ENCODE measurements at regions not wholly inside any gene's neighbourhood (a gene's known extent, or its start where the extent isn't known, plus 50 kb on each side); places are given as distances from the start of the nearest gene placed in this dataset.

GRCh38 chr22:22123960-22124278 is 120.7 kb upstream of the VPREB1 start:
- no peak for DNase-seq (ENCODE audit: extremely low spot score, unreplicated experiment)
- Mint-ChIP-seq H3K4me3 (ENCODE audit: unreplicated experiment) (no peak overlapping the region), H3K4me1 (ENCODE audit: unreplicated experiment) (no peaks in the 10 kb centered on the region), H3K9me3 (ENCODE audit: unreplicated experiment) (no peaks in the 10 kb centered on the region), H3K27me3 (ENCODE audit: unreplicated experiment) (peaks cover 42% of the 10 kb centered on the region), H3K36me3 (ENCODE audit: unreplicated experiment) (no peaks in the 10 kb centered on the region), H3K27ac (ENCODE audit: unreplicated experiment) (no peak overlapping the region)
- TF ChIP-seq CTCF (IDR thresholded peaks at IDR 0.05) = no peak

GRCh38 chr22:22123118-22123959 is 121.2 kb upstream of the VPREB1 start:
- H3K4me3 Mint-ChIP-seq (ENCODE audit: unreplicated experiment) = no peak overlapping the region
- TF ChIP-seq CTCF (IDR thresholded peaks at IDR 0.05) = no peak
- DNase-seq (ENCODE audit: extremely low spot score, unreplicated experiment) = no peak
- H3K36me3 Mint-ChIP-seq (ENCODE audit: unreplicated experiment) = no peaks in the 10 kb centered on the region
- no peak overlapping the region for H3K27ac Mint-ChIP-seq (ENCODE audit: unreplicated experiment)
- no peaks in the 10 kb centered on the region for H3K9me3 Mint-ChIP-seq (ENCODE audit: unreplicated experiment)
- H3K4me1 Mint-ChIP-seq (ENCODE audit: unreplicated experiment) = no peaks in the 10 kb centered on the region
- H3K27me3 Mint-ChIP-seq (ENCODE audit: unreplicated experiment) = peaks cover 36% of the 10 kb centered on the region

GRCh38 chr22:22122348-22123117 is 122.1 kb upstream of the VPREB1 start:
- Mint-ChIP-seq H3K4me1 (ENCODE audit: unreplicated experiment) (no peaks in the 10 kb centered on the region), H3K27ac (ENCODE audit: unreplicated experiment) (no peak overlapping the region), H3K27me3 (ENCODE audit: unreplicated experiment) (peaks cover 33% of the 10 kb centered on the region), H3K9me3 (ENCODE audit: unreplicated experiment) (no peaks in the 10 kb centered on the region), H3K36me3 (ENCODE audit: unreplicated experiment) (no peaks in the 10 kb centered on the region), H3K4me3 (ENCODE audit: unreplicated experiment) (no peak overlapping the region)
- no peak for DNase-seq (ENCODE audit: extremely low spot score, unreplicated experiment)
- TF ChIP-seq CTCF (IDR thresholded peaks at IDR 0.05) = no peak

GRCh38 chr22:22121445-22121844 is 123.1 kb upstream of the VPREB1 start:
- H3K9me3 Mint-ChIP-seq (ENCODE audit: unreplicated experiment) = no peaks in the 10 kb centered on the region
- no peak for TF ChIP-seq CTCF (IDR thresholded peaks at IDR 0.05)
- H3K36me3 Mint-ChIP-seq (ENCODE audit: unreplicated experiment) = no peaks in the 10 kb centered on the region
- peaks cover 28% of the 10 kb centered on the region for H3K27me3 Mint-ChIP-seq (ENCODE audit: unreplicated experiment)
- no peak overlapping the region for H3K4me3 Mint-ChIP-seq (ENCODE audit: unreplicated experiment)
- DNase-seq (ENCODE audit: extremely low spot score, unreplicated experiment) = no peak
- no peak overlapping the region for H3K27ac Mint-ChIP-seq (ENCODE audit: unreplicated experiment)
- no peaks in the 10 kb centered on the region for H3K4me1 Mint-ChIP-seq (ENCODE audit: unreplicated experiment)

- H3K36me3 Mint-ChIP-seq (ENCODE audit: unreplicated experiment) = no peaks in the 10 kb centered on the region
- H3K27me3 Mint-ChIP-seq (ENCODE audit: unreplicated experiment) = peaks cover 23% of the 10 kb centered on the region
- no peaks in the 10 kb centered on the region for H3K4me1 Mint-ChIP-seq (ENCODE audit: unreplicated experiment)
- no peak for TF ChIP-seq CTCF (IDR thresholded peaks at IDR 0.05)
- DNase-seq (ENCODE audit: extremely low spot score, unreplicated experiment) = no peak
- no peaks in the 10 kb centered on the region for H3K9me3 Mint-ChIP-seq (ENCODE audit: unreplicated experiment)
- H3K27ac Mint-ChIP-seq (ENCODE audit: unreplicated experiment) = no peak overlapping the region
- no peak overlapping the region for H3K4me3 Mint-ChIP-seq (ENCODE audit: unreplicated experiment)
Observed at GRCh38 chr22:22120160-22120559, 124.4 kb upstream of the VPREB1 start.

Measured in osteocyte (in vitro differentiated cells).